ENCODE measurements at regions not wholly inside any gene's neighbourhood (a gene's known extent, or its start where the extent isn't known, plus 50 kb on each side); places are given as distances from the start of the nearest gene placed in this dataset.

DNA sequence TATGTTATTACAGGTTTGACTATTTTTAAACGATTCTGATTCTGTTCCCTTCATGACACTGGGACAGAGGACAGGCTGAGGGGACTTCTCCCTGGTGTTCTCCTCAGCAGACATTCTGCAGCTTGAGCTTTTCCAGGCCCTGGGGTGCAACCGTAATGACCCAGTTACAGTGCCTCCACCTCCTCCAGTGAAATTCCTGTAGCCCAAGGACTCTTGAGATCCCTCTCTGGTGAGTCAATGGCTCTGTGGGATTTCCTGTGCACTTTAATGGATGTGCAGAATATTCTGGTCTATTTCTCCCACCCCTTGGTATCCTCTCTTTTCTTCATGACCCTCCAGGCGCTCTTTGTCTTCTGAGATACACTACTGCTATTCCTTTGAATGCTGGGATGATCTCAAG lies 319.3 kb downstream of the INHBA start:
- Histone ChIP-seq H3K27ac (no peak overlapping the region), H3K4me3 (no peak overlapping the region), H3K27me3 (no peaks in the 10 kb centered on the region), H3K4me1 (no peaks in the 10 kb centered on the region), H3K36me3 (no peaks in the 10 kb centered on the region), H3K9me3 (no peaks in the 10 kb centered on the region)
- no peak for DNase-seq
- intact Hi-C loops (cut with DNase I; ENCODE audit: low total_unique reads) = no loop called here
- 51 to 86% (median 74%) methylated on average over 3 of the region's 3 CpGs for WGBS, 5 donors
- TF ChIP-seq, protein P1, sequence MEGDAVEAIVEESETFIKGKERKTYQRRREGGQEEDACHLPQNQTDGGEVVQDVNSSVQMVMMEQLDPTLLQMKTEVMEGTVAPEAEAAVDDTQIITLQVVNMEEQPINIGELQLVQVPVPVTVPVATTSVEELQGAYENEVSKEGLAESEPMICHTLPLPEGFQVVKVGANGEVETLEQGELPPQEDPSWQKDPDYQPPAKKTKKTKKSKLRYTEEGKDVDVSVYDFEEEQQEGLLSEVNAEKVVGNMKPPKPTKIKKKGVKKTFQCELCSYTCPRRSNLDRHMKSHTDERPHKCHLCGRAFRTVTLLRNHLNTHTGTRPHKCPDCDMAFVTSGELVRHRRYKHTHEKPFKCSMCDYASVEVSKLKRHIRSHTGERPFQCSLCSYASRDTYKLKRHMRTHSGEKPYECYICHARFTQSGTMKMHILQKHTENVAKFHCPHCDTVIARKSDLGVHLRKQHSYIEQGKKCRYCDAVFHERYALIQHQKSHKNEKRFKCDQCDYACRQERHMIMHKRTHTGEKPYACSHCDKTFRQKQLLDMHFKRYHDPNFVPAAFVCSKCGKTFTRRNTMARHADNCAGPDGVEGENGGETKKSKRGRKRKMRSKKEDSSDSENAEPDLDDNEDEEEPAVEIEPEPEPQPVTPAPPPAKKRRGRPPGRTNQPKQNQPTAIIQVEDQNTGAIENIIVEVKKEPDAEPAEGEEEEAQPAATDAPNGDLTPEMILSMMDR (IDR thresholded peaks at IDR 0.05) = no peak
- TF ChIP-seq EP300 (IDR thresholded peaks at IDR 0.05) (no peak), POLR2AphosphoS5 (IDR thresholded peaks at IDR 0.05) (no peak), POLR2A (IDR thresholded peaks at IDR 0.05) (no peak)

DNA sequence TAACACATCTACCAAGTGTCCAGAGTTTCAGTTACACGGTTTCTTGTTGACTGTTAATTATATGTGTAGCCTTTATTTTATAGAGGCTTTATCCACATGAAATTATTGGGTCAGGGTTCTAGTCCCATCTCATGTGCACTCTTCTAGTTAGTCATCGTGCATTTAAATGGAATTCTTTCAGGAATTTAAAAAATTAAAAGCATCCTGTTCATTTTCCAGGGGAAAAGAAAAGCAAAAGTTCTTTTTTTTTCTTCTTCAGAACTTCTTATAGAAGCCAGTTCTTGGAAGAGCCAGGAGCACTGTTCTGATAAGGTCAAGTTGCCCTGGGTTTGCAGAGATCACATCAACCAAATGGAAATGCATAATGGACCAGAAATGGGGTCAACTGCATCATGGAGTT lies 324.7 kb downstream of the INHBA start:
- intact Hi-C loops (cut with DNase I; ENCODE audit: low total_unique reads) = no loop called here
- no peak overlapping the region for H3K4me3 ChIP-seq
- DNase-seq = no peak

DNA sequence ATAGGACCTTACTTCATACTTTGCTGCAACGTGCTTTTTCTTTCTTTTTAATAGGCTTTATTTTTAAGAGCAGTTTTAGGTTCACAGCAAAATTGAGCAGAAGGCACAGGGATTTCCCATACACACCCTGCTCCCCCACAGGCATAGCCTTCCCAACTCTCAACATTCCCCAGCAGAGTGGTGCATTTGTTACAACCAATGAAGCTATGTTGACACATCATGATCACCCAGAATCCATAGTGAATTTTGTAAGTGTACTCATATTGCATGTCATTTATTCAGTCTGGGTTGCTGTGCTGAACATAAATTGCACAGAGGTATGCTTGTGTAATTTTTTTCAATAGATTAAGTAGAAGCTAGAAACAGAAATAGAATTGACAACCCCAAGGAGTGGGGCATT lies 327.3 kb downstream of the INHBA start:
- no peak overlapping the region for H3K27ac ChIP-seq
- TF ChIP-seq POLR2AphosphoS5 (IDR thresholded peaks at IDR 0.05) (no peak), POLR2A (IDR thresholded peaks at IDR 0.05) (no peak), EP300 (IDR thresholded peaks at IDR 0.05) (no peak)
- TF ChIP-seq, protein P1 (IDR thresholded peaks at IDR 0.05) = no peak
- no peaks in the 10 kb centered on the region for H3K36me3 ChIP-seq
- H3K4me1 ChIP-seq = no peaks in the 10 kb centered on the region
- H3K4me3 ChIP-seq = no peak overlapping the region
- no peak for DNase-seq
- H3K27me3 ChIP-seq = no peaks in the 10 kb centered on the region
- WGBS, 5 donors = 76 to 91% (median 87%) methylated on average over 1 of the region's 1 CpG
- intact Hi-C loops (cut with DNase I; ENCODE audit: low total_unique reads) = no loop called here
- H3K9me3 ChIP-seq = no peaks in the 10 kb centered on the region

More for the DNA sequence above, 324.7 kb downstream of the INHBA start:
- H3K27me3 ChIP-seq = no peaks in the 10 kb centered on the region
- H3K4me1 ChIP-seq = no peaks in the 10 kb centered on the region
- no peak for TF ChIP-seq EP300 (IDR thresholded peaks at IDR 0.05)
- no peak for TF ChIP-seq POLR2A (IDR thresholded peaks at IDR 0.05)
- TF ChIP-seq POLR2AphosphoS5 (IDR thresholded peaks at IDR 0.05) = no peak
- TF ChIP-seq, protein P1 (IDR thresholded peaks at IDR 0.05) = no peak
- H3K36me3 ChIP-seq = no peaks in the 10 kb centered on the region
- 62 to 76% (median 64%) methylated on average over 2 of the region's 2 CpGs for WGBS, 5 donors
- no peak overlapping the region for H3K27ac ChIP-seq
- no peaks in the 10 kb centered on the region for H3K9me3 ChIP-seq

DNA sequence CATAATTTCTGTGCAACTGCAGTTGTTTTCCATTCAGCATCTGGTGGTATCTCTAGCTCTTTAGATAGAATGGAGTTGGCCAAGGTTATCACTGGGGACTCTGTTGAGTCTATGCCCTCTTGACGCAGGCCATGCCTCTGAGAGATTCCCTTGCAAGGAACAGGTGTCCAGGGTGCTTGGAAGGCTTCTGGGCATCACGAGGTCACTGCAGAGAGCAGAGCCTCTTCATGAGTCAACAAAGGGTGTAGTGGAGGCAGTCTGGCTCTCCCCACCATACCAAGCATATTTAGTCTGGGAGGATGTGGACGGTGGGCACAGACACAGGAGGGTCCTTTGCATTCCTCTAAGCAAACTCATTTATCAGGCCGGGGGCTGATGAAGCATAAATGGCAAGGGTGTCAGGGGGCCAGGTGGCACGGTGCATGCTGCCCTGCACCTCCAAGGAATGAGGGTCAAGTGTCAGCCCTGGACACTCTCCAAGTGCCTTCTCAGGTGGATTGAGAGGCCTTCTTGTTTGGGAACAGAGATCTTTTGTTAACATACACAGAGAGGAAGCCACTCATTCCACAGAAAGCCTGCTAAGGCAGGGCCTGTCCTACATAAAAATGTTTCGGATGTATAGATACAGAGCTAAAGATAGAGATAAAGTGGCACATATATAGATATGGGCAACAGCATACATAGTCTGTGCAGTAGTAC lies 328.6 kb downstream of the INHBA start:
- WGBS, 5 donors = 61 to 77% (median 67%) methylated on average over 6 of the region's 6 CpGs

More for the DNA sequence above, 328.6 kb downstream of the INHBA start:
- H3K27me3 ChIP-seq = no peaks in the 10 kb centered on the region
- no peaks in the 10 kb centered on the region for H3K36me3 ChIP-seq
- no peak overlapping the region for H3K4me3 ChIP-seq
- DNase-seq = no peak
- TF ChIP-seq POLR2A (IDR thresholded peaks at IDR 0.05) (no peak), POLR2AphosphoS5 (IDR thresholded peaks at IDR 0.05) (no peak), EP300 (IDR thresholded peaks at IDR 0.05) (no peak)
- TF ChIP-seq, protein P1 (IDR thresholded peaks at IDR 0.05) = no peak
- no peaks in the 10 kb centered on the region for H3K9me3 ChIP-seq
- H3K4me1 ChIP-seq = no peaks in the 10 kb centered on the region
- intact Hi-C loops (cut with DNase I; ENCODE audit: low total_unique reads) = no loop called here
- no peak overlapping the region for H3K27ac ChIP-seq

All from stomach (tissue), 8 donors.